CD4-positive, alpha-beta T cell treated with Interleukin-6 at 100 ng/mL for 8 hours (primary cell): ENCODE measurements at regions not wholly inside any gene's neighbourhood (a gene's known extent, or its start where the extent isn't known, plus 50 kb on each side); places are given as distances from the start of the nearest gene placed in this dataset.

Experiments used
- DNase-seq: peaks from one replicate; pipeline ENCODE4 v3.0.0-alpha.2; 2020; ENCODE audit warnings: mixed read lengths, low spot score

GRCh38 chr5:62977661-62978060 lies 399.0 kb downstream of the LRRC70 start:
- DNase-seq = no peak

GRCh38 chr5:62974623-62975022 lies 396.0 kb downstream of the LRRC70 start:
- DNase-seq = no peak

DNA sequence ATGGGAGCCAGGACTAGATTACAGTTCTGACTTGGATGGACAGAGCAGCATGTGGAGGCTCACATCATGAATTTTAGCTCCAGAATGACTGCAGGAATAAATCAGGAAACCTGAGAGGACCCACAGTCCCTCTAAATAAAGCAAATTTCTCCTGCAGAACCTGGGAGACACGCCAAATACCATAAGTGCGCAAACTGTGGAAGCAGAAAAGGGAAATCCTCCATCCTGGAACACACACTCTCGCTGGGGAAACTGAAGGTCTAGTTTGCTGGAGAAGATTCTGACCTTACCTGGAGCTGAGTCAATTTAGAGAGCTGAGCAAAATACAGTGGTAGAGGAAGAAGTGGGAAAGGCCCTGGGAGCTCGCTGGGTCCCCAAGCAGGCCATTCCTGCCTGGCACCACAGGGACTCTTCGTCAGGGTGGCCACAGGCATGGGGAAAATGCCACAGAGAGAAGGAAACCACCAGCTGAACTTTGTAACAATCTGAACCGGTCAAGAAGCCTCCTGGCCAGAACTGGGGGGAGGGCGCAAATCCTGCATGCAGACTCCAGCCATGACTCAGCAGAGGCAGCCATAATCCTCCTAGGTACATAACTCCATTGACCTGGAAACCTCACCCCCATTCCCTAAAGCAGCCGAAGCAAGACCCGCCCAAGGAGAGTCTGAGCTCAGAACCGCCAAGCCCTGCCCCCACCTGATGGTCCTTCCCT lies 390.9 kb downstream of the LRRC70 start:
- DNase-seq = no peak

DNA sequence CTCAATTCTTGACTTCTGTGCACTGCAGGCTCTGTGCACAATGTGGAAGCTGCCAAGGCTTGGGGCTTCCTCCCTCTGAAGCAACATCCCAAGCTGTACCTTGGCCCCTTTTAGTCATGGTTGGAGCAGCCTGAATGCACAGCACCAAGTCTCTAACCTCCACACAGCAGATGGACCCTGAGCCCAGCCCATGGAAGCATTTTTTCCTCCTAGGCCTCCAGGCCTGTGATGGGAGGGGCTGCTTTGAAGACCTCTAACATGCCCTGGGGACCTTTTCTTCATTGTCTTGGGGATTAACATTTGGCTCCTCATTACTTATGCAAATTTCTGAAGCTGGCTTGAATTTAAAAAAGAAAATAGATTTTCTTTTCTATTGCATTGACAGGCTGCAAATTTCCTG lies 385.8 kb downstream of the LRRC70 start:
- no peak for DNase-seq

GRCh38 chr5:62960781-62961180 lies 382.2 kb downstream of the LRRC70 start:
- DNase-seq = no peak

GRCh38 chr5:62956597-62956996 lies 378.0 kb downstream of the LRRC70 start:
- no peak for DNase-seq

- no peak for DNase-seq
Measured at GRCh38 chr5:62954578-62954977, 376.0 kb downstream of the LRRC70 start.

DNA sequence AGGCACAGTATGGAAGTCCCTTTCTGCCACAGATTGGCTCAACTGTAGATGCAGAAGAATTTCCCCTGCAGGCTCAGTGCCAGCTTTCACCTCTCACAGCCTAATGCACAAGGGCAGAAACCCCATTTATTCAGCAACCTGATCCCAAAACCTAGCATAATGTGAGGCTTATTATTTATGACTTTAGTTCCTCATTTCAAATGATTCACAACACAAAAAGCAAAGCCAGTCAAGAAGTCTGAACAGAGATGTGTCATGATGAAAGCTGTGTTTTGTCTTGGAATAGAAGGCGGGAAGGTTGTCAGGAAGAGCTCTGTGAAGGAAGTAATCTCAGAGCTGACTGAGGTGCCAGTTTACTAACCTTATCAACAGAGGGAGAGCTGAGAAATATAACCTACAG lies 369.7 kb downstream of the LRRC70 start:
- no peak for DNase-seq

GRCh38 chr5:62942384-62942783 lies 363.8 kb downstream of the LRRC70 start:
- DNase-seq = no peak

DNA sequence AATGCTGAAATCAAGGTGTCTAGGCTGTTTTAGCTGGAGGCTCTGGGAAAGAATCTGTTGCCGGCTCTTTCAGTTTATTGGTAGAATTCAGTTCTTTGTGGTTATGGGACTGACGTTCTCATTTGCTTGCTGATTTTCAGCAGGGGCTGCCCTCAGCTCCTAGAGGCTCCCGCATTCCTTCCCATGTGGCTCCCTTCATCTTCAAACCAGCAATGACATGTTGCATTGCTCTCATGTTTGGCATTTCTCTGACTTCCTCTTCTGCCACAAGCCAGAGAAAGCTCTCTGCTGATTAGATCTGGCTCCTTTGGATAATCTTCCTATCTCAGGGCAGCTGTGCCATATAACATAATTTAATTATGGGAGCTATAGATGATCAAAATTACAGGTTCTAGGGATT lies 360.3 kb downstream of the LRRC70 start:
- DNase-seq = no peak

DNA sequence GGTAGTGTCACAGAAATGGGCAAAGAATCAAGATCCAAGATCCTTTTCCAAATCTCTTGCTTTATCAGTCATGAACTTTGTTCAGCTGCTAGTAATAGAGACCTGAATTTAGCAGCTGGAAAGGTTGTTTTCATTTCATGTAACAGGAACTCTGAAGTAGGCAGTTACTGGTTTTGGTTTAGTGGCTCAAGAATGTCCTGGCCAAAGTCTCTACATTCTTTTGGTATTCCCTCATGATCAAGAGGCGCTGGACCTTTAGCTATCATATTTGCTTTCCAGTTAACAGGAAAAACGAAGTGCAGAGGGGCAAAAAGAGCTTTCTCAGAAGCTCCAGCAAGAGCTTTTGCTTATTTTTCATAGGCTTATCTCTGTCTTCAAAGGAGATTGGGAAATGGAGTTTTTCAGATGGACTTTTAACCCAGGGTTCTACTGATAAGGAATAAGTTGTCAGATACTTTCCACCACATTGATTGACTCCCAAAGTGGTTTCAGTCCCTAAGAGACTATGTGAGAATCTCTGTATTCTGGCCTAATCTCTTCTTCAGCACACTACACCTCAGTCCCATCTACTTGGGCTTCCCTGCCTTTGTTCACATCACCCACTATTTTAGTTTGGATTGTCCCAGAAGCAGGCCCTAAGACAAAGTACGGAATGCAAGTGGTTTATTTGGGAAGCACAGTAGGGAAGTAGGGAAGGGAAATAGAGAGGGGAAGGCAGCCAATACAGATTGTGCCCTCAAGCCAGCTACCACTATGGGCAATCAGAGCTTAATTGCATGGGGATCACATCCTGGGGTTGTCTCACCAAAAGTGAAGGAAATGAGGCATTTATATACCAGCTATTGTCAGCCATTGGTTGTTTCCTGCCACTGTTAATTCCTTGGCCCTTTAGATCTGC lies 359.3 kb downstream of the LRRC70 start:
- DNase-seq = no peak

DNA sequence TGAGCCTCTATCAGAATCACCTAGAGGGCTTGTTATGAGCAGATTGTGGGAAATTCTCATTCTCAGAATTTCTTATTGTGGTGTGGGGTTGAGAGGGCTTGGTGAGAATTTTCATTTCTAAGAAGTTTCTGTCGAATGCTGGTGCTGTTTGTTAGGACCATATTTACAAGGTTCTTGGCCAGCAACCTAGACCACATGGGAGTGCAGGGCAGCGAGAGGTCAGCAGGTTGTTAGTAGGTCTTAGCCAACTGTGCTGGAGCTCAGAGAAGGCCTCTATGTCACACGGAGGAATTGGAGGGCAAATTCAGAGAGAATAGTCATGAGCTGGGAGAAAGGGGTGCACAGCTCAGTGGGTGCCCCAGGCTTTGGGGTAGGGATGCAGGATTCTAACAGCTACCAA lies 357.0 kb downstream of the LRRC70 start:
- DNase-seq = no peak

DNA sequence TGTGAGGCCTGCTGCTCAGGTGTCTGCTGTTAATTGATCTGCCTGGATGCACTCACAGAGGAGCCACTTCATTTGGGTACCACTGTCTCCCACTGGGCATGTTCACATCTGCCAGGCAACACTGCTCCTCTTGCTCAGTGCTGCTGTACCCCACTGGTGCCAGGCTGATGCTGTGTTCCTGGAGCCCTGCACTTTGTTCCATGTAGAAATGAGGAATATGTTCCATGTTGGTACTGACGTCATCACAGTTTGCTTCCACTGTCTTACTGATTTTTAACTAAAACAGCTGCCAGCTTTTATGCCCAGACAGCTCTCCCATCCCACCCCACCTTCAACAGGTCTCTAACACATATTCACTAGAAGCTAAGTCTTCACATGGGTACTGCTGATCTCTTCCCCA lies 355.7 kb downstream of the LRRC70 start:
- no peak for DNase-seq

DNA sequence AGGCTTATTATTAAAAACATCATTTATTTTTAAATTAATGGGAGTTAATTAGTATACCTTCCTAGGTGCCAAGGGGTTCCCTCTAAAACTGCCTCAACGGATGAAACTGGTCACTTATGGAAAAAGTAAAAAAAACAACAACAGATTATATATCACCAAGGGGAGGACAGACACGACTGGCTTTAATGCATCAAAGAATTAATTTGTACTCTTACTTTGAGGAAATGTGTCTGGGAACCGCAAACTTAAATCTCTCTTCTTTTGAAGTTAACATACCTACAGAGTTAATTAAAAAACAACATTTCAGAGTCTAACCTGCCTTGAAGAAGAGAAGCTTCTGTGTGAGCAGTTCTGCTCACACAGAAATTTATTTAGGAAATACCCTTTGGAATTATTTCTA lies 354.6 kb downstream of the LRRC70 start:
- no peak for DNase-seq

- no peak for DNase-seq
Measured at GRCh38 chr5:62931153-62931950, 352.7 kb downstream of the LRRC70 start.

DNA sequence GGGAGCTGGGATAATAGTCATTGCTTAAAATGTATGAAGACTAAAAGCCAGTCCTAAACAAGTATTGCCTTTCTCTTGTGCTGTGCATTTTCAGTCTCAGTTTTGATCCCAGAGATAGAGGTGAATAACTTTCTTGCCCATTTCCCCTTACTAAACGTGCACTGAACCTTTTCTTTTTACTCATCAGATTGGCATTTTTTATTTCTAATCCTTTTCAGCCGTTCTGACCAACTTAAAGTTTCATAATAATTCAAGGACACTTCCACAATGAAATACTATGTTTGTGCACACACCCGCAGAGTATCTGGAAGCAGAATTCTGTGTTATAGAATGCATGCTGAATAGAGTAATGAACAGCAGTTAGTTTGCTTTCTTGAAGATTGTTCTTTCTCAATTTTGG lies 343.6 kb downstream of the LRRC70 start:
- DNase-seq = no peak

GRCh38 chr5:62920856-62921255 lies 342.2 kb downstream of the LRRC70 start:
- DNase-seq = no peak

DNA sequence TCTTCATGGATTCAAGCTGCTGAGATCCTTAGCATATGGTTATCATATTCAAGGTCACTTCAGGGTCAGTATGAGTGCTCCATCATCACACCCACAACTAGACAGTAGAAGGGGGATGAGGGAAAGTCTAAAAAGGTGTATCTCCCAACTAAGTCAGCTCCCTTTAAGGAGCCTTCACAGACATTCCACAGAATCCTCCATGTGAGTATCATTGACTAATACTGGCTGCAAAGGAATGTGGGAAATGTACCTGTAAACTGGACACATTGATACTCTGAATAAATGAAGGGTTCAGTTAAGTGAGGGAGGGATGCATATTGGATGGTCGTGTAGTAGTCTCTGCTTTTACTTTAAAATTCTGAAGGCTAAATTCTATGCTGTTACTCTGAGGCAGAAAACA lies 330.7 kb downstream of the LRRC70 start:
- no peak for DNase-seq

DNA sequence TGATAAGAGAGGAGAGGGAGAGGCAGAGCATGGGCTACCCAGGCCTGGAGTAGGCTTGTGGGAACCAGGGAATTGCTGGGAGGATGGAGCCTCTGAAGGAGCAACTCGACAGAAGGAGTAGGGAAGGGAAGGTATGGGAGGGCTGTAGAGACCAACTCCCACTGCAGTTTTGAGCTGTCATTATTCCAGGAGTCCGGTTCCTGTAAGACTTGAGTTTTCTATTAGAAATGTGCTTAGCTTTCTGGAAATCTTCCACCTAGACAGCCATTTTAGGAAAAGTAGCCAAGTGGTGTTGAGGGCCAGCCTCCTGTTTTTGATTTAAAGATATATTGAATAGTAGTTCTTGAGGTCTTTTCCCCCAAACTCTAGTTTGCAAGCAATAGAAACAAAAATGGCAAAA lies 323.5 kb downstream of the LRRC70 start:
- no peak for DNase-seq

GRCh38 chr5:62900976-62901375 lies 322.4 kb downstream of the LRRC70 start:
- DNase-seq = no peak

DNA sequence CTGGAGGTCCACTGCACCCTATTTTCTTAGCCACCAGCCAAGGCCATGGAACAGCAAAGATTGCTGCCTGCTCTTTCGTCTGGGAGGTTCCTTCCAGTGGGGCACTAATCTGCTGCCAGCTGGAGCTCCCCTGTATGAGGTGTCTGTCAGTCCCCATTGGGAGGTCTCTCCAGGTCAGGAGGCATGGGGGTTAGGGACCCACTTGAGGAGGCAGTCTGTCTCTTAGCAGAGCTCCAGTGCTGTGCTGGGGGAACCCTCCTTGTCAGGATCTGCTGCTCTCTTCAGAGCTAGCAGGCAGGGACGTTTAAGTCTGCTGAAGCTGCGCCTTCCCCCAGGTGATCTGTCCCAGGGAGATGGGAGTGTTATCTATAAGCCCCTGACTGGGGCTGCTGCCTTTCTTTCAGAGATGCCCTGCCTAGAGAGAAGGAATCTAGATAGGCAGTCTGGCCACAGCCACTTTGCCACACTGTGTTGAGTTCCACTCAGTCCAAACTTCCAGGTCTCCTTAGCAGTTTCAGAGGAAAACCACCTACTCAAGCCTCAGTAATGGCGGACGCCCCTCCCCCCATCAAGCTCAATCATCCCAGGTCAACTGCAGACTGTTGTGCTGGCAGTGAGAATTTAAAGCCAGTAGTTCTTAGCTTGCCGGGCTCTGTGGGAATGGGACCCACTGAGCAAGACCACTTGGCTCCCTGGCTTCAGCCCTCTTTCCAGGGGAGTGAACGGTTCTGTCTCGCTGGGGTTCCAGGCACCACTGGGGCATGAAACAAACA lies 317.7 kb downstream of the LRRC70 start:
- no peak for DNase-seq
